ENCODE measurements at regions not wholly inside any gene's neighbourhood (a gene's known extent, or its start where the extent isn't known, plus 50 kb on each side); places are given as distances from the start of the nearest gene placed in this dataset.

DNA sequence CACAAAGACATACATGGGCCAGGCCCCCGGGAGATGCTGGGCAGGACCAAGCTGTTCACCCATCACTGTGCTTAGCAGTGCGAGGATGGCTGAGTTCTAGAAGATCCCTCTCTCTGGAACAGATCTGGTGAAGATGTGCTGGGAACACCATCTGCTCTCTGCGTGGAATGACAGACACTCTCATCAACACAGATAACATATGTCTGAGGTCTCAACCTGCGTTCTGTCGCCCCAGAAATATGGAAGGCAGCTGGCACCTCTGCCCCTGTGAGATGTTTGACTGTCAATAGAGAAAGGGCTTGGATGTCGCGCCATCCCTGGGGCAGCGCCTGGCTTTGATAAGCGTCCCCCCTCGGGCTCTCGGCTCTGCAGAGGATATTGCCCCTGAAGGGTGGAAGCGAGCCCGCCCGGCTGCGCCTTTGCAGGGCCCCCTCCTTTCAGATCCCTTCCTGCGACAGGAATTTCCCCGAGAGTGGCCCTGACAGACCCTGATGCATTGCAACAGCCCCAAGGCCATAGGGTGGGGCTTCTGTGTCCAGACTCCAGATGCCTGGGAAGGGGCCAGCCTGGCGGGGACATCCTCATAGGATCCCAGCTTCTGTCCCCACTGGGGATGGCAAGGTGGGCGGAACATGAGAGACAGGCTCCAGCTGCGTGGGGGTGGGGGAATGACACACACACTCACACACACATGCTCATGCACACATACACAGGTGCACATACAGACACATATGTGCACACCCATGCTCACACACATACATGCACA lies 86.9 kb upstream of the ZNF469 start:
- Histone ChIP-seq H3K4me3 (ENCODE audit: low read length) (no peak overlapping the region), H3K27ac (ENCODE audit: low read depth, low read length) (peak overlapping the region; percentile 29), H3K27me3 (ENCODE audit: control insufficient read depth, insufficient read depth, low read length, poor library complexity, severe bottlenecking) (no peaks in the 10 kb centered on the region), H3K9me3 (ENCODE audit: control insufficient read depth, low read length) (no peaks in the 10 kb centered on the region), H3K36me3 (ENCODE audit: control insufficient read depth, insufficient read depth, low read length) (no peaks in the 10 kb centered on the region), H3K9ac (ENCODE audit: extremely low read depth, low read length, poor library complexity, severe bottlenecking) (no peak overlapping the region), H3K4me1 (ENCODE audit: control insufficient read depth, insufficient read depth, low read length) (no peaks in the 10 kb centered on the region)
- WGBS, 2 experiments (ENCODE audit: insufficient coverage in 1 of 2, insufficient read length in 1 of 2) = 93 to 94% methylated on average over 11 to 20 of the region's 20 CpGs
- H3K4me3 Mint-ChIP-seq = no peak overlapping the region
- H3K27me3 Mint-ChIP-seq (ENCODE audit: insufficient read depth) = no peaks in the 10 kb centered on the region
- TF ChIP-seq, protein P1, sequence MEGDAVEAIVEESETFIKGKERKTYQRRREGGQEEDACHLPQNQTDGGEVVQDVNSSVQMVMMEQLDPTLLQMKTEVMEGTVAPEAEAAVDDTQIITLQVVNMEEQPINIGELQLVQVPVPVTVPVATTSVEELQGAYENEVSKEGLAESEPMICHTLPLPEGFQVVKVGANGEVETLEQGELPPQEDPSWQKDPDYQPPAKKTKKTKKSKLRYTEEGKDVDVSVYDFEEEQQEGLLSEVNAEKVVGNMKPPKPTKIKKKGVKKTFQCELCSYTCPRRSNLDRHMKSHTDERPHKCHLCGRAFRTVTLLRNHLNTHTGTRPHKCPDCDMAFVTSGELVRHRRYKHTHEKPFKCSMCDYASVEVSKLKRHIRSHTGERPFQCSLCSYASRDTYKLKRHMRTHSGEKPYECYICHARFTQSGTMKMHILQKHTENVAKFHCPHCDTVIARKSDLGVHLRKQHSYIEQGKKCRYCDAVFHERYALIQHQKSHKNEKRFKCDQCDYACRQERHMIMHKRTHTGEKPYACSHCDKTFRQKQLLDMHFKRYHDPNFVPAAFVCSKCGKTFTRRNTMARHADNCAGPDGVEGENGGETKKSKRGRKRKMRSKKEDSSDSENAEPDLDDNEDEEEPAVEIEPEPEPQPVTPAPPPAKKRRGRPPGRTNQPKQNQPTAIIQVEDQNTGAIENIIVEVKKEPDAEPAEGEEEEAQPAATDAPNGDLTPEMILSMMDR (conservative IDR thresholded peaks at IDR 0.05) = no peak
- peak; percentile 28 for DNase-seq
- H3K4me1 Mint-ChIP-seq = no peaks in the 10 kb centered on the region
- H3K9me3 Mint-ChIP-seq = peaks cover 16% of the 10 kb centered on the region
- no peak overlapping the region for H3K27ac Mint-ChIP-seq
- no peaks in the 10 kb centered on the region for H3K36me3 Mint-ChIP-seq (ENCODE audit: low read depth)

DNA sequence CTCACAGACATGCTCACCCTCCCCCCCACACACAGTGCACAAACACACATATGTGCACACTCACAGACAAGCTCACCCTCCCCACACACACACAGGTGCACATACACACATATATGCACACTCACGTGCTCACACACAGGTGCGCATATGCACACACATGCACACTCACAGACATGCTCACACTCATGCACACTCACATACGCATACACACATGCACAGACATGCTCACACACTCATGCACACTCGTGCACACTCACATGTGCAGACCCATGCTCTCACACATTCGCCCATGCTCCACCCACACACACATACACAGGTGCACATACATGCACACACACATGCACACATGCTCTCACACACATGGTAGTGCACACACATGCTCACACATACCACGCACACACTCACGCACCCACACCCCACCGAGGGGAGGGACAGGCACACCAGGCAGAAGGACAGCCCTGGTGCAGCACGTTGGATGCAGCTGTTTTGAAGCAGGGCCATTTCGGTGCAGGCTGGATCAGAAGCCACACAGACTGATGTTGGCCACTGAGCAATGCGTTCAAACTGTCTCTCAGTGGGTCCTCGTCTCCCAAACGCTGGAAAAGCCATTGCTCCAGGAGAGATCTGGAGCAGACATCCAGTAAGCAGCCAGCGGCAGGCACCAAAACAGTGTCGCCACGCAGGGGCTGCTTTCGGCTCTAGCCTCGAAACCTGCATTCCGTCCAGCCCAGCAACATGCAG lies 86.2 kb upstream of the ZNF469 start:
- Mint-ChIP-seq H3K27ac (no peak overlapping the region), H3K4me3 (no peak overlapping the region), H3K27me3 (ENCODE audit: insufficient read depth) (no peaks in the 10 kb centered on the region), H3K36me3 (ENCODE audit: low read depth) (no peaks in the 10 kb centered on the region), H3K4me1 (no peaks in the 10 kb centered on the region), H3K9me3 (peaks cover 9% of the 10 kb centered on the region)
- no peak overlapping the region for H3K27ac ChIP-seq (ENCODE audit: low read depth, low read length)
- 88 to 89% methylated on average over 14 to 19 of the region's 19 CpGs for WGBS, 2 experiments (ENCODE audit: insufficient coverage in 1 of 2, insufficient read length in 1 of 2)
- no peak overlapping the region for H3K9ac ChIP-seq (ENCODE audit: extremely low read depth, low read length, poor library complexity, severe bottlenecking)
- peak; percentile 49 for DNase-seq
- no peaks in the 10 kb centered on the region for H3K36me3 ChIP-seq (ENCODE audit: control insufficient read depth, insufficient read depth, low read length)
- TF ChIP-seq, protein P1 (conservative IDR thresholded peaks at IDR 0.05) = no peak
- H3K4me1 ChIP-seq (ENCODE audit: control insufficient read depth, insufficient read depth, low read length) = no peaks in the 10 kb centered on the region
- no peak overlapping the region for H3K4me3 ChIP-seq (ENCODE audit: low read length)
- H3K27me3 ChIP-seq (ENCODE audit: control insufficient read depth, insufficient read depth, low read length, poor library complexity, severe bottlenecking) = no peaks in the 10 kb centered on the region
- no peaks in the 10 kb centered on the region for H3K9me3 ChIP-seq (ENCODE audit: control insufficient read depth, low read length)

- TF ChIP-seq, protein P1 (conservative IDR thresholded peaks at IDR 0.05) = no peak
Measured at GRCh38 chr16:88297178-88297720, 85.5 kb upstream of the ZNF469 start.

More at GRCh38 chr16:88297178-88297720, 85.5 kb upstream of the ZNF469 start:
- Mint-ChIP-seq H3K27me3 (ENCODE audit: insufficient read depth) (no peaks in the 10 kb centered on the region), H3K4me3 (no peak overlapping the region), H3K9me3 (peaks cover 7% of the 10 kb centered on the region), H3K4me1 (no peaks in the 10 kb centered on the region), H3K27ac (no peak overlapping the region), H3K36me3 (ENCODE audit: low read depth) (no peaks in the 10 kb centered on the region)
- no peak overlapping the region for H3K27ac ChIP-seq (ENCODE audit: low read depth, low read length)
- DNase-seq = no peak
- no peaks in the 10 kb centered on the region for H3K36me3 ChIP-seq (ENCODE audit: control insufficient read depth, insufficient read depth, low read length)
- H3K4me1 ChIP-seq (ENCODE audit: control insufficient read depth, insufficient read depth, low read length) = no peaks in the 10 kb centered on the region
- WGBS, 2 experiments (ENCODE audit: insufficient coverage in 1 of 2, insufficient read length in 1 of 2) = 89 to 98% methylated on average over 18 to 22 of the region's 22 CpGs
- no peak overlapping the region for H3K4me3 ChIP-seq (ENCODE audit: low read length)
- no peak overlapping the region for H3K9ac ChIP-seq (ENCODE audit: extremely low read depth, low read length, poor library complexity, severe bottlenecking)
- no peaks in the 10 kb centered on the region for H3K27me3 ChIP-seq (ENCODE audit: control insufficient read depth, insufficient read depth, low read length, poor library complexity, severe bottlenecking)
- no peaks in the 10 kb centered on the region for H3K9me3 ChIP-seq (ENCODE audit: control insufficient read depth, low read length)
